Transverse colon (tissue), 4 donors: ENCODE measurements at regions not wholly inside any gene's neighbourhood (a gene's known extent, or its start where the extent isn't known, plus 50 kb on each side); places are given as distances from the start of the nearest gene placed in this dataset.

Experiments used
- CTCF ChIP-seq, 5 experiments: fragments of 200-600 bp in 3 of 5; fragments of 450-650 bp in 2 of 5; sonication (generic) in 3 of 5; IDR thresholded peaks; 1 replicate in 2 of 5; 2 replicates in 3 of 5; pipeline ENCODE4 v1.5.1; 2016 to 2017; ENCODE audit warnings: antibody characterized with exemption in 5 of 5, inconsistent platforms in 3 of 5, mild to moderate bottlenecking in 2 of 5, moderate library complexity in 1 of 5
- EP300 ChIP-seq: sonication (generic); formaldehyde crosslinking; IDR thresholded peaks from one replicate; pipeline ENCODE4 v1.6.1; 2017; ENCODE audit warnings: antibody characterized with exemption, low read depth
- POLR2A ChIP-seq: fragments of 450-650 bp; IDR thresholded peaks from one replicate; pipeline ENCODE4 v1.6.1; 2016; ENCODE audit warnings: antibody characterized with exemption, mild to moderate bottlenecking, moderate library complexity
- POLR2AphosphoS5 ChIP-seq, 3 donors: sonication (generic); formaldehyde crosslinking; IDR thresholded peaks; one replicate each; pipeline ENCODE4 v1.6.1; 2016; ENCODE audit warnings: antibody characterized with exemption in 3 of 3

GRCh38 chr12:24754690-24755638, 193.9 kb downstream of the BCAT1 start:
- TF ChIP-seq CTCF (IDR thresholded peaks at IDR 0.05) (no peak), POLR2AphosphoS5 (IDR thresholded peaks at IDR 0.05) (no peak), POLR2A (no peak), EP300 (no peak)
